ENCODE measurements at regions not wholly inside any gene's neighbourhood (a gene's known extent, or its start where the extent isn't known, plus 50 kb on each side); places are given as distances from the start of the nearest gene placed in this dataset.
"Not testable (repeated sequence)": the region's sequence is repeated elsewhere in the genome, so short reads cannot be mapped to it uniquely, and the experiment has no call there.

DNA sequence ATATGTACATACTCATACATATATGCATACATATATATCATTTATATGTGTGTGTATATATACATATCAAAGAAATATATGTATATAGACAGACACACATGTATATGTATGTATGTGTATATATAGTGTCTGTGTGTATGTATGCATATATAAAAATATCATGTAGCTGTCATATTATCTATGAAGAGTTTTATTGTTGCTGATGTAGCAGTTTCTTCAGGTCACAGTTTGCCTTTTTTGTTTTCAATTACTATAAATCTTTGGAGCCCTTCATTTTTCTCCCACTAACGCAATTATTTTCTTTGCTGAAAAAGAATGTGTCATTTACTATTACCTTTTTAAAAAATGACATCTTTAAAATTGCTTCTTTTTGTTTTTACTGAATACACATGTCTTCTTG is 904.5 kb downstream of the PLA2G4A start:
- H3K4me1 Mint-ChIP-seq (ENCODE audit: low read depth) = no peaks in the 10 kb centered on the region
- no peak overlapping the region for H3K4me3 Mint-ChIP-seq (ENCODE audit: unreplicated experiment)
- TF ChIP-seq, protein P1, sequence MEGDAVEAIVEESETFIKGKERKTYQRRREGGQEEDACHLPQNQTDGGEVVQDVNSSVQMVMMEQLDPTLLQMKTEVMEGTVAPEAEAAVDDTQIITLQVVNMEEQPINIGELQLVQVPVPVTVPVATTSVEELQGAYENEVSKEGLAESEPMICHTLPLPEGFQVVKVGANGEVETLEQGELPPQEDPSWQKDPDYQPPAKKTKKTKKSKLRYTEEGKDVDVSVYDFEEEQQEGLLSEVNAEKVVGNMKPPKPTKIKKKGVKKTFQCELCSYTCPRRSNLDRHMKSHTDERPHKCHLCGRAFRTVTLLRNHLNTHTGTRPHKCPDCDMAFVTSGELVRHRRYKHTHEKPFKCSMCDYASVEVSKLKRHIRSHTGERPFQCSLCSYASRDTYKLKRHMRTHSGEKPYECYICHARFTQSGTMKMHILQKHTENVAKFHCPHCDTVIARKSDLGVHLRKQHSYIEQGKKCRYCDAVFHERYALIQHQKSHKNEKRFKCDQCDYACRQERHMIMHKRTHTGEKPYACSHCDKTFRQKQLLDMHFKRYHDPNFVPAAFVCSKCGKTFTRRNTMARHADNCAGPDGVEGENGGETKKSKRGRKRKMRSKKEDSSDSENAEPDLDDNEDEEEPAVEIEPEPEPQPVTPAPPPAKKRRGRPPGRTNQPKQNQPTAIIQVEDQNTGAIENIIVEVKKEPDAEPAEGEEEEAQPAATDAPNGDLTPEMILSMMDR (IDR thresholded peaks at IDR 0.05) = no peak
- peaks cover 4% of the 10 kb centered on the region for H3K27me3 Mint-ChIP-seq (ENCODE audit: low read depth)
- H3K9me3 Mint-ChIP-seq (ENCODE audit: low read depth) = no peaks in the 10 kb centered on the region
- H3K36me3 Mint-ChIP-seq (ENCODE audit: low read depth) = no peaks in the 10 kb centered on the region
- no peak overlapping the region for H3K27ac Mint-ChIP-seq (ENCODE audit: unreplicated experiment)
- DNase-seq (ENCODE audit: low spot score) = no peak

DNA sequence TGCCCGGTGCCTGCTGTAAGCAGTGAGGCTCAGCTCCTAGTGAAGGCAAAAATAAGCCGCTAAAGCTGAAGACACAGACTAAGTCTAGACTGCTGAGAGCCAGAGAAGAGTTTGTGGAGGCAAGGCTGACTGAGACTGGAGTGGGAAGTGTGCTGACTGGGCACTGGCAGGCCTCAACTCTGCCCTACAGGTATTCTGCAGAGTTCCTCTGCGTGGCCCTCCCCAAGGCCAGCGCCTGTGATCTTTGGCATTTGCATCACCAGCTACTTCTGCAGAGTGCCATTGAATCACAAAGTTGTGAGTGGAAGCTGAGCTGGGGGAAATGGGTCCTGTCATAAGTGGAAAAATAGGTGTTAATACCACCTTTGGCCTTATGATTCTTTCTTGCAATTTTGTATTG is 905.7 kb downstream of the PLA2G4A start:
- TF ChIP-seq, protein P1 (IDR thresholded peaks at IDR 0.05) = no peak
- Mint-ChIP-seq H3K9me3 (ENCODE audit: low read depth) (no peaks in the 10 kb centered on the region), H3K4me3 (ENCODE audit: unreplicated experiment) (no peak overlapping the region), H3K27me3 (ENCODE audit: low read depth) (peaks cover 4% of the 10 kb centered on the region), H3K27ac (ENCODE audit: unreplicated experiment) (no peak overlapping the region), H3K4me1 (ENCODE audit: low read depth) (no peaks in the 10 kb centered on the region), H3K36me3 (ENCODE audit: low read depth) (no peaks in the 10 kb centered on the region)
- no peak for DNase-seq (ENCODE audit: low spot score)

DNA sequence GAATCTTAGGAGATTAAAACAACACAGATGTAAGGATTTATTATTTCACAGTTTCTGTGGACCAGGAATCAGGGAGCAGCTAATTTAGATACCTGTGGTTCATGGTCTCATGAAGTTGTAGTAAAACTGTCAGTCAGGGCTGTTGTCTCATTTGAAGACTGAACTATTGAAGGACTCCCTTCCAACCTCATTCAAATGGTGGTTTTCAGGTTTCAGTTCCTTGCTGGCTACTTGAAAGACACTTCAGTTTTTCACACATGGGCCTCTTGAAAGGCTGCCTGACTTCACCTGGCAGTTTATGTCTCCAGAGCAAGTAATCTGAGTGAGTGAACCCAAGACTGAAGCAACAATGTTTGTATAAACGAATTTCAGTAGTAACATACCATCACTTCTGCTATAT is 915.9 kb downstream of the PLA2G4A start:
- Mint-ChIP-seq H3K4me1 (ENCODE audit: low read depth) (no peaks in the 10 kb centered on the region), H3K27ac (ENCODE audit: unreplicated experiment) (no peak overlapping the region)
- no peak for DNase-seq (ENCODE audit: low spot score)

DNA sequence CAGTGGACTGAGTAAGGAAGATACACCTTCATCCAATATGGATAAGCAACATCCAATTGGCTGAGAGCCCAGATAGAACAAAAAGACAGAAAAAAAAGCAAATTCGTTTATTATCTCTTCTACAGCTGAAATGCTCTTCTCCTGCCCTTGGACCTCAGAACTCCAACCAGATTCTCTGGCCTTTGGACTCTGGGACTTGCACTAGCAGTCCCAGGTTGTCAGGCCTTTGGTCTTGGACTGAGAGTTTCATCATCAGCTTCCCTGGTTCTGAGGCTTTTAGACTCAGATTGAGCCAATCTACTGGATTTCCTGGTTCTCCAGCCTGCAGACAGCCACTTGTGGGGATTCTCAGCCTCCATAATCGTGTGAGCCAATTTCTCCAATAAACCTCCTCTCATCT is 926.8 kb downstream of the PLA2G4A start:
- Mint-ChIP-seq H3K36me3 (ENCODE audit: low read depth) (peaks cover 2% of the 10 kb centered on the region), H3K9me3 (ENCODE audit: low read depth) (peaks cover 3% of the 10 kb centered on the region), H3K4me1 (ENCODE audit: low read depth) (no peaks in the 10 kb centered on the region), H3K27ac (ENCODE audit: unreplicated experiment) (no peak overlapping the region), H3K4me3 (ENCODE audit: unreplicated experiment) (no peak overlapping the region), H3K27me3 (ENCODE audit: low read depth) (no peaks in the 10 kb centered on the region)
- TF ChIP-seq, protein P1 (IDR thresholded peaks at IDR 0.05) = no peak
- DNase-seq (ENCODE audit: low spot score) = no peak

More for the DNA sequence above, 915.9 kb downstream of the PLA2G4A start:
- Mint-ChIP-seq H3K4me3 (ENCODE audit: unreplicated experiment) (no peak overlapping the region), H3K27me3 (ENCODE audit: low read depth) (peaks cover 2% of the 10 kb centered on the region), H3K36me3 (ENCODE audit: low read depth) (no peaks in the 10 kb centered on the region), H3K9me3 (ENCODE audit: low read depth) (peaks cover 6% of the 10 kb centered on the region)
- TF ChIP-seq, protein P1 (IDR thresholded peaks at IDR 0.05) = no peak

DNA sequence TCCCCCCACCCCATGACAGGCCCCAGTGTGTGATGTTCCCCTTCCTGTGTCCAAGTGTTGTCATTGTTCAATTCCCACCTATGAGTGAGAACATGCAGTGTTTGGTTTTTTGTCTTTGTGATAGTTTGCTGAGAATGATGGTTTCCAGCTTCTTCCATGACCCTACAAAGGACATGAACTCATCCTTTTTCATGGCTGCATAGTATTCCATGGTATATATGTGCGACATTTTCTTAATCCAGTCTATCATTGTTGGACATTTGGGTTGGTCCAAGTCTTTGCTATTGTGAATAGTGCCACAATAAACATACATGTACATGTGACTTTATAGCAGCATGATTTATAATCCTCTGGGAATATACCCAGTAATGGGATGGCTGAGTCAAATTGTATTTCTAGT is 927.9 kb downstream of the PLA2G4A start:
- H3K4me3 Mint-ChIP-seq (ENCODE audit: unreplicated experiment); H3K9me3 Mint-ChIP-seq (ENCODE audit: low read depth); H3K27me3 Mint-ChIP-seq (ENCODE audit: low read depth); H3K27ac Mint-ChIP-seq (ENCODE audit: unreplicated experiment); H3K4me1 Mint-ChIP-seq (ENCODE audit: low read depth); DNase-seq (ENCODE audit: low spot score); H3K36me3 Mint-ChIP-seq (ENCODE audit: low read depth): not testable (repeated sequence)

DNA sequence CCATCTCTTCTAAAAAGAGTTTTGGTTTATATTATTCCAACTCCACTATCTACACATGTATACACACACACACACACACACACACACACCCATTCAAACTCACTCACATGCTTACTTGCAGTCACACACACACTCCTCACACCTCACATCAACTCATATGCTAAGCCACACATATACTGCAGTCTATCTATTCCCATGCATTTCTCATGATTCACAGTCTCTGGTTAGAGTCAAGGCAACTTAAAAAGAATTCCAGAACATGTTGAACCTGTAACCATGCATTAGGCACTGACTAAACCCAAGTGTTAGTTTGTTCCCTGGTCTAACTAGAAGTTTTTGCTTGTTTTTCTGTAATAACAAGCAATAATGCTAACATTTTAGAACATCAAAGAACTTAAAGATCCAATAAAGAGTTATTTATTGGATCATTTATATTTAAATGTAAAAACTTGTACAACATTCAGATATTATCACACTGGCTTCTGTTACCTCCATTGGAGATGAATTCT is 931.1 kb downstream of the PLA2G4A start:
- TF ChIP-seq, protein P1 (IDR thresholded peaks at IDR 0.05) = no peak
- DNase-seq (ENCODE audit: low spot score) = no peak
- H3K36me3 Mint-ChIP-seq (ENCODE audit: low read depth) = peaks cover 2% of the 10 kb centered on the region
- H3K4me1 Mint-ChIP-seq (ENCODE audit: low read depth) = peaks cover 3% of the 10 kb centered on the region
- peaks cover 6% of the 10 kb centered on the region for H3K9me3 Mint-ChIP-seq (ENCODE audit: low read depth)
- H3K27me3 Mint-ChIP-seq (ENCODE audit: low read depth) = no peaks in the 10 kb centered on the region
- no peak overlapping the region for H3K4me3 Mint-ChIP-seq (ENCODE audit: unreplicated experiment)
- no peak overlapping the region for H3K27ac Mint-ChIP-seq (ENCODE audit: unreplicated experiment)

Data from chondrocyte (in vitro differentiated cells).